NCI-H524 (cell line): ENCODE measurements at regions not wholly inside any gene's neighbourhood (a gene's known extent, or its start where the extent isn't known, plus 50 kb on each side); places are given as distances from the start of the nearest gene placed in this dataset.
A peak's percentile ranks its signal among the peaks of the same experiment; 100 is the strongest.
"Not testable (repeated sequence)": the region's sequence is repeated elsewhere in the genome, so short reads cannot be mapped to it uniquely, and the experiment has no call there.

Experiments used
- DNase-seq, 2 experiments: peaks; one replicate each; lab custom pipeline; 2025; lab: John Stamatoyannopoulos, UW

GRCh38 chr2:193315428-193316091, 1120.8 kb upstream of the TMEFF2 start:
- no peak for DNase-seq

GRCh38 chr2:193303464-193303863, 1108.7 kb upstream of the TMEFF2 start:
- DNase-seq = no peak

- DNase-seq = peak in 1 of 2 experiments; percentile 1
Measured at GRCh38 chr2:193294371-193294770, 1099.6 kb upstream of the TMEFF2 start.

- DNase-seq = no peak
Measured at GRCh38 chr2:193279361-193279760, 1084.6 kb upstream of the TMEFF2 start.

DNA sequence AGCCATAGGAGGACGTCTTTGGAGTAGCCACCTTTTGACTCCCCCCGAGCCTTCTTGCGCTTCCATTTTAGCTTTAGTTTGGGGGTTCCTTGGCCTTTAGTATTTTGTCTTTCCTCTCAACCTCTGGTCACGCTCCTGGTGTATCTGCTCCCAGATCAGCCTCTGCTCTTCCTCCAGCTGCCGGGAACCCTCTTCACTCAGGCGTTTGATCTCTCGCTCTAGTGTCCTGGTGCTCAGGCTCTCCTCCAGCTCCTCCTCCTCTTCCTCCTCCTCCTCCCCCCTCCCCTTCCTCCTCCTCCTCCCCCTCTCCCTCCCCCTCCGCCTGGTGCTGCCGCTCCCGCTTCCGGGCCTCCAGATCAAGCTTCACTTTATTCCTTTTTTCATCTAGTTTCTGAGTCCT, 1082.3 kb upstream of the TMEFF2 start:
- no peak for DNase-seq

DNA sequence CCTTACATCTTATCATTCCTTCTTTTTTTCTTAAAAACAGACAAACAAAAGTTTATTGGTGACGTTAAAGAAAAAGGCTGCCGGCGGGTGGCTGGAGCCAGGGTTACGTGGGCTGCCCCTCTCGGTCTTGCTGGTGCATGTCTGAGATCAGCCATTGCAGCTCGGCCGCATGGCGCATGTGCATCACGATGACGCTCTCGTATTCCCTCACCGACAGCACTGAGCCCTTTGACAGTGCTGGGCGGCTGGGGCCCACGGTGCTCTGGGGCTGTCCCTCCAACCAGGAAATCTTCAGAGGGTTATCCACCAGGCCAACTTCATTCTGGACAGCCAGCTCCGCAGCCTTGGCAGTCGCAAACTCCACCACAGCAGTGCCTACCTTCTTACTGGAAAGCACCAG, 1081.8 kb upstream of the TMEFF2 start:
- no peak for DNase-seq

DNA sequence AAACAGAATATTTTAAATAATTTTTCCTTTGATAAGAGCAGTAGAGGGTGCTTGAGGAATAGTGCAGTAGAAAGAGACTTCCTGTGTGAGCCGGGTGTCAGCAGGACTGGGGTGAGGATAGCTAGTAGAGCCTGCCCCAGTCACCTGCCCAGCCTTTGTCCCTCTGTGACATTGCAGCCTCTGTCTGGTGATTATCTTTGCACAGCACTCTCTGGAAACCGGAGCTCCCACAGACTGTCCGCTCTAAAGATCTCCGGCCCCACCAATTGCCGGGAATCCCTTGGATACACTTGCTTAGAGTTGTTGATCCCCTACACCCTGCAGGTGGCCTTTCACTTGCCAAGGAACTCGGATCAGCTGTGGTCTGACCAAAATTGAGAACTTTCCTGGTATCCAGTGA, 1081.3 kb upstream of the TMEFF2 start:
- DNase-seq = no peak

- DNase-seq = no peak
Measured at GRCh38 chr2:193272011-193272410, 1077.3 kb upstream of the TMEFF2 start.

DNA sequence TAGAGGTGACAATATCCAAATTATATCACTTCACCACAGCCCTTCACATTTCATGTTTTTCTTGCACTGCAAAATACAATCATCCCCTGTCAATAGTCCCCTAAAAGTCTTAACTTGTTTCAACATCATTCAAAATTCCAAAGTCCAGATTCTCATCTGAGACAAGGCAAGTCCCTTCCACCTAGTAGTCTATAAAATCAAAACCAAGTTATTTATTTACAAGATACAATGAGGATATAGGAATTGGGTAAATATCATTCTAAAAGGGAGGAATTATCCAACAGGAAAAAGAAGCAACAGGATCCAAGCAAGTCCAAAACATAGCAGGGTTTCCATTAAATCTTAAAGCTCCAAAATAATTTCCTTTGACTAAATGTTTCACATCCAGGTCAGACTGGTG, 1076.1 kb upstream of the TMEFF2 start:
- DNase-seq = no peak

DNA sequence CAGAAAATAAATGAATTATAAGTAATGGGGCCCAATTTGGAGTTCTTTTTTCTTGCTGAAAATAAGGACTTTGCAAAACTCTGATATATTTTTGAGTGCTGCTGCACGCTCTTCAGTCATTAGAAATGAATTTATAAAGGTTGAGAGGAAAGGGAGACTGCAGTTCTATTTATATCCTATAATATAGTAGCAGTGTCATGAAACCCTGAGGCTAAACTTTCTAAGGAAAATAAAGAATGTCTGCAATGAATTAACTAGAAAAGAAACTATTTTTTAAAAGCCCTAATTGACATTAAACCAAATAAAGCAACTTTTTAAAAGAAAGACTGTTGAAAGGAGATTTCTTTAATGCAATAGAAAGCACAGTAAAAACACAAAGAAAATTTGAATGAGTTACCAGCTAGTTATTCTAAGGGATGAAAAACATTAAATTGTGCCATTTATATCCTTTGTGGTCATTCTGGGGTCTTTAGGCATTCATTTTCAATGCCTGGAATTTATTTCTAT, 1072.8 kb upstream of the TMEFF2 start:
- DNase-seq = no peak

- no peak for DNase-seq
Measured at GRCh38 chr2:193253014-193253530, 1058.3 kb upstream of the TMEFF2 start.

- no peak for DNase-seq
Measured at GRCh38 chr2:193251909-193252308, 1057.2 kb upstream of the TMEFF2 start.

GRCh38 chr2:193250389-193250788, 1055.7 kb upstream of the TMEFF2 start:
- DNase-seq = no peak

- peak; percentile 70 to 87 for DNase-seq
Measured at GRCh38 chr2:193240752-193241151, 1046.0 kb upstream of the TMEFF2 start.

GRCh38 chr2:193231634-193232033, 1036.9 kb upstream of the TMEFF2 start:
- no peak for DNase-seq

- no peak for DNase-seq
Measured at GRCh38 chr2:193228276-193228675, 1033.5 kb upstream of the TMEFF2 start.

DNA sequence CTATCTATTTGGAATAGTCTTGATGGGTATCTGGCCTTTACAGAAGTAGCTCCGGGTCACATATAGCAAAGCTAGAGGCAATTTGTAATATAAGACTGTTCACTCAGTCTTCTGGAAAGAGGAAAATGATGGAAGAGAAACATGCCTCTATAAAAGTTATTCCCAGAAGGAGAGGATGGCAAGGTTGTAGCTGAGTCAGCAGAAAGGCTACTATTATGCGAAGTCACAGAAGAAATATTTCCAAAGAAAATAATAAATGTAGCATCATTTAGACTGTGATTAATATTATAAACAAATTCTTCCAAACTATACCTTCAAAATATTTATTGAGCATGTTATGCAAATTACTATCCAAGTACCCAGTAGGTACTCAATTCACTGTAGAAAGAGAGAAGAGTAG, 1027.7 kb upstream of the TMEFF2 start:
- DNase-seq = no peak

- no peak for DNase-seq
Measured at GRCh38 chr2:193219413-193219812, 1024.7 kb upstream of the TMEFF2 start.

- no peak for DNase-seq
Measured at GRCh38 chr2:193201583-193201982, 1006.9 kb upstream of the TMEFF2 start.

DNA sequence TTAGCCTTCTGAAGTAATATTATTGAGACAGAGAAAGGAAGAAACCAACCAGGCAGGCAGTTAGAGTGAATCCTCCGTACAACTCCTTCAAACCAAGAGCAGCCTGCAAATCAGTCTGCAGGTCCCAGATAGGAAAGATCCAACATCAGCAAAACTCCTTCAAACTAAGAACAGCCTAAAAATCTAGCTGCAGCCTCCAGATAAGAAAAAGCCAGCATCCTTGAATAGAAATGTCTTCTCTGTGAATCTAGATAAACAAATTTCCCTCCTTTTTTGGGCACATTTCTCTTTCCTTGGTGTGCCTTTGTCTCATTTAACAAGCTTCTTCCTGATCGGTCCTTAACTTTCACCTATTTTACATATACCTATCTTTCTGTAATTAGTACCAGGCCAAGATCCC, 1004.6 kb upstream of the TMEFF2 start:
- DNase-seq = no peak

DNA sequence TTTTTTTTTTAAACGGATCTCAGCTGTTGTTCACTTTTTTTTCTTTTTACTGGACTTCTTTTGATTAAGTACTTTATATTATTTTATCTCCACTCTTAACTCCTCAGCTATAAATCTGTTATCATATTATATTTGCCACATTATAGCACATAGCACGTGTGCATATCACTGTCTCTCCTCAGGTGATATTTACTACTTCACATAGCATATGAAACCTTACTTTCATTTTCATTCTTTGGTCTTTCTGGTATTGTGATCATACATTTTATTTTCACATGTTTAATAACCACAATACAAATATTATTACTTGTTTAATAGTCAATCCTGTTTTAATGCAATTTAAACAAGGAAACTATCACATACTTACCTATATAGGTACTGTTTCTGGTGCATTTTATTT, 993.1 kb upstream of the TMEFF2 start:
- no peak for DNase-seq

GRCh38 chr2:193170981-193171380, 976.2 kb upstream of the TMEFF2 start:
- not testable (repeated sequence) for DNase-seq

GRCh38 chr2:193156480-193156879, 961.7 kb upstream of the TMEFF2 start:
- DNase-seq = no peak

DNA sequence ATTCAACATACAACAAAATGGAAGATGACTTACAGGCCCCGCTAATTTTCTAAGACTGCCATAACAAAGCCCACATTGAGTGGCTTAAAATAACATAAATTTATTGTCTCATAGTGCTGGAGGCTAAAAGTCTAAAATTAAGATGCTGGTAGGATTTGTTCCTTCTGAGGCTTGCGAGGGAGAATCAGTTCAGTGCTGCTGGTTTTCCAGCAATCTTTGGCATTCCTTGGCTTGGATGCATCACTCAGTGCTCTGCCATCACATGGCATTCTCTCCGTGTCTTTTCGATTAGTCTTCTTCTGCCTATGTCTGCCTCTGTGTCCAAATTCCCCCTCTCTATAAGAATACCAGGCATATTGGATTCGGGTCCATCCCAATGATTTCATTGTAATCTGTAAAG, 959.3 kb upstream of the TMEFF2 start:
- no peak for DNase-seq
